ENCODE measurements at regions not wholly inside any gene's neighbourhood (a gene's known extent, or its start where the extent isn't known, plus 50 kb on each side); places are given as distances from the start of the nearest gene placed in this dataset.

DNA sequence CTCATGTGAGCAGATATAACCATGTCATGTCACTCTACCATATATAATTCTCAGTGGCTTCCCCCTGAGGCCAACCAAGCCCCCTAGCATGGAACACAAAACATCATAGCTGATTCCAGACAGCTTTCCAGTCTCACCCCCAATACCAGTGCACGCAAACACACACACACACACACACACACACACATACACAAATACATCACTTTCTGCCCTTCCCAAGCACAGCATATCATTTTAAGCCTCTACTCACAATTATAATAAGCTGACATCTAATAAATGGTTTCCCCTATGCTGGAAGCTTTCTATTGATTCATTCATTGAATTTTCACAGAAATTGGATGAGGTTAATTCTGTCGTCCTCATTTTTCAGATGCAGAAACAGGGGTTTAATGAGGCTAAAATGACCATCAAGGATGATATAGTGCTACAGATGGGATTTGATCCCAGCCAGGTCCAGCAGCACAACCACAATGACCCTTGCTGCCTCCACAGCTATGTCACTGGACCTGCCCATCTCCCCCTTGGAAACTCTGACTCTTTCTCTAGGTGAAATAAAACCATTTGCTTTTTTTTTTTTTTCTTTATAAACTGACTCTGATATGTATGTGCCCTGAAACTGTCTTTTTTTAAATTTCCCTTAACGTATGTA lies 131.1 kb downstream of the TMEM114 start:
- TF ChIP-seq, protein P1, sequence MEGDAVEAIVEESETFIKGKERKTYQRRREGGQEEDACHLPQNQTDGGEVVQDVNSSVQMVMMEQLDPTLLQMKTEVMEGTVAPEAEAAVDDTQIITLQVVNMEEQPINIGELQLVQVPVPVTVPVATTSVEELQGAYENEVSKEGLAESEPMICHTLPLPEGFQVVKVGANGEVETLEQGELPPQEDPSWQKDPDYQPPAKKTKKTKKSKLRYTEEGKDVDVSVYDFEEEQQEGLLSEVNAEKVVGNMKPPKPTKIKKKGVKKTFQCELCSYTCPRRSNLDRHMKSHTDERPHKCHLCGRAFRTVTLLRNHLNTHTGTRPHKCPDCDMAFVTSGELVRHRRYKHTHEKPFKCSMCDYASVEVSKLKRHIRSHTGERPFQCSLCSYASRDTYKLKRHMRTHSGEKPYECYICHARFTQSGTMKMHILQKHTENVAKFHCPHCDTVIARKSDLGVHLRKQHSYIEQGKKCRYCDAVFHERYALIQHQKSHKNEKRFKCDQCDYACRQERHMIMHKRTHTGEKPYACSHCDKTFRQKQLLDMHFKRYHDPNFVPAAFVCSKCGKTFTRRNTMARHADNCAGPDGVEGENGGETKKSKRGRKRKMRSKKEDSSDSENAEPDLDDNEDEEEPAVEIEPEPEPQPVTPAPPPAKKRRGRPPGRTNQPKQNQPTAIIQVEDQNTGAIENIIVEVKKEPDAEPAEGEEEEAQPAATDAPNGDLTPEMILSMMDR (IDR thresholded peaks at IDR 0.05; ENCODE audit: low read depth, low read length) = no peak

DNA sequence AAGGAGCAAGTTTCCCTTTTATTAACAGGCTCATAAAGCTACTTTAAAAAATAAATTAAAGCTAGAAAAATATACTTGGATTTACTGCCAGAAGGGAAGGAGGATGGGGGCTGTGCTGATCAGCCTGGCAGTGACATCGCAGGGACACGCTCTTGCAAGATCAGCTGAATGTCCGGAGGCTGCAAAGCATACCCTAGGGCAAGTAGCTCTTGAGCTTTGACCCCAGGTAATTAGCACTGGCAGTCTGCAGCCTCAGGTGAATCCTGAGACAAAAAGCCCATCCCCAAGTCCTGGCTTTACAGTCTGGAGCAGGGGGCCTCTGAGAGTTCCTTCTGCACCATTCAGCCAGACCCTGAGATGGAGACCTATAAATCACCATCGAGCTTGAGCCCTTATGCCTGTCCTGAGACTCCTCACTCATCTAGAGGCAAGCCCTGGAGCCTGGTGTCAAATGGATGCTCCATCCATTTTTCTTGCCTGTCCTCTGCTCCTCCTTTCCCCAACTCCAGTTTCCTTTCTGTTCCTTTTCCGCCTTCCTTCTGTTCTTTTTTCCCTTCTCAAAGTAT lies 131.7 kb downstream of the TMEM114 start:
- TF ChIP-seq, protein P1 (IDR thresholded peaks at IDR 0.05; ENCODE audit: low read depth, low read length) = no peak
- H3K4me3 ChIP-seq (replicated peaks in 1 of 2; ENCODE audit: low read depth in 2 of 2, low read length in 2 of 2) = no peak overlapping the region
- no peak for DNase-seq (ENCODE audit: low read depth in 2 of 2)

More for the DNA sequence above, 131.1 kb downstream of the TMEM114 start:
- DNase-seq (ENCODE audit: low read depth in 2 of 2) = no peak
- H3K4me3 ChIP-seq (replicated peaks in 1 of 2; ENCODE audit: low read depth in 2 of 2, low read length in 2 of 2) = no peak overlapping the region

DNA sequence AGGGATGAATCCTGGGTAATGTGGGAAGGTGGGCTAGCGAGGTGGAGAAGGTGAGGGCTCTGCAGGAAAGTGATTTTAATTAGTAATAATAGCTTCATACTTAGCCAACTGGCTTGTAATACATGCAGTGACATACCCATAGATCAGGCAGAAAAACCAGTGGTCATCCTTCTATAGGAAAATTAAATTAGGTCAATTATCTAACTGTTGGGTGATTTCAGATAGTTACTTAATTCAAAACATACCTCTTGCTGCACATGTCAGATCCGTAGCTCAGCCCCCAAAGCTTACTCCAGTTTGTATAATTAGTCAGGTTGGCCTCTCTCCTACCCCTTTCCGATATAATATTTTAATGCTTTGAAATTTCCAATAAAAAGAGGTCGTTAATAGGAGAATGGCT lies 137.0 kb downstream of the TMEM114 start:
- TF ChIP-seq, protein P1 (IDR thresholded peaks at IDR 0.05; ENCODE audit: low read depth, low read length) = no peak
- H3K4me3 ChIP-seq (replicated peaks in 1 of 2; ENCODE audit: low read depth in 2 of 2, low read length in 2 of 2) = no peak overlapping the region
- DNase-seq (ENCODE audit: low read depth in 2 of 2) = no peak

DNA sequence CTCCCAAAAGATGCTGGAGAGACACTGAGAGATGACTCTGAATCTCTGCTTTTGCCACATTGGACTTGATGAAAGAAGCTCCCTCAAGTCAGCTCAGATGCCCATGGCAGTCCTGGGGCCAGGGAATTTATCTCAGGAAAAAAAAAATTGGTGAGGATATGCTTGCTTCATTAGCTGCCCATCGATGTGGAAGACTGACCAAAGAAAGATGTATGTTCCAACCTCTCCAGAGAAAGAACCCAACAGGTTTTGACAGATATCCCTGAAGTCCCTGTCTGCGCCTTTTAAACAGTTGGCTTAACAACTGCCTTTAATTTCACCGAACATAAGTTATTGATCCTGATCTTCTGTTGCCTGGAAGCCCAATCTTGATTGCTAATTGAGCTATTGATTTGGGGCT lies 137.4 kb downstream of the TMEM114 start:
- DNase-seq (ENCODE audit: low read depth in 2 of 2) = no peak
- H3K4me3 ChIP-seq (replicated peaks in 1 of 2; ENCODE audit: low read depth in 2 of 2, low read length in 2 of 2) = no peak overlapping the region
- TF ChIP-seq, protein P1 (IDR thresholded peaks at IDR 0.05; ENCODE audit: low read depth, low read length) = no peak

DNA sequence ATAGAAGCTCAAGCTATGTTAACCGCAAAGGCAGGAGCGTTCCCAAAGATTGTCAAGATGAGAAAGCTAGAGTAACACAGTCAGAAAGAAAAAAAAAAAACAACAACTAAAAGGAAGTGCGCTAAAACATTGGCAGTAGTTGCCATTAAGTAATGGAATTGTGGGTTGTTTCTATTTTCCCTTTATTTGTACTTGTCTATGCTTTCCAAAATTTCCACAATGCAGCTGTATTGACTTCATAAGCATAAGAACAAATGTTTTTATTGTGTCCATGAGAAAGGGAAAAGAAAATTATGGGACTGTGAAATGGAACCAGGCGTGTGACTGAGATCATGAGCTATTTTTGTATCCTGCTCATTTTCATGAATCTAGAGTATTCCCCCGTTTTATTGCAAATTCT lies 153.4 kb downstream of the TMEM114 start:
- H3K4me3 ChIP-seq (replicated peaks in 1 of 2; ENCODE audit: low read depth in 2 of 2, low read length in 2 of 2) = no peak overlapping the region
- TF ChIP-seq, protein P1 (IDR thresholded peaks at IDR 0.05; ENCODE audit: low read depth, low read length) = no peak
- DNase-seq (ENCODE audit: low read depth in 2 of 2) = no peak

DNA sequence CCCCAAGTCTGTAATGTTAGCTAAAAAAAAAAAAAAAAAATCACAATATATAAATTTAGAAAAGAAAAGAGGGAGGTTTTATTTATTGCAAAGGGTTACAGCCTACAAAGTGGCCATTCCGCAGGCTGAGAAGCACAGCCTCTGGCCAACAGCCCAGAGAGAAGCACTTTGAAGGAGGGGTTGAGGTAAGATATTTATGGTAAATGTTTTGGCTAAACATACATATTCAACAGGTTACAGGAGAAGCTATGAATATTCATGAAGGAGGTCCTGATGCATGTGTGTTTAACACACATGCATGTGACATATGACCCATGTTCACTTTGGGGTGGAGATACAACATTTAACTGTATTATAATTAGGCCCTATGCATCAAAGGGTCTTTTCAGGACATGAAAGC lies 158.5 kb downstream of the TMEM114 start:
- H3K4me3 ChIP-seq (replicated peaks in 1 of 2; ENCODE audit: low read depth in 2 of 2, low read length in 2 of 2) = no peak overlapping the region
- TF ChIP-seq, protein P1 (IDR thresholded peaks at IDR 0.05; ENCODE audit: low read depth, low read length) = no peak
- DNase-seq (ENCODE audit: low read depth in 2 of 2) = no peak
